ENCODE measurements at regions not wholly inside any gene's neighbourhood (a gene's known extent, or its start where the extent isn't known, plus 50 kb on each side); places are given as distances from the start of the nearest gene placed in this dataset.

DNA sequence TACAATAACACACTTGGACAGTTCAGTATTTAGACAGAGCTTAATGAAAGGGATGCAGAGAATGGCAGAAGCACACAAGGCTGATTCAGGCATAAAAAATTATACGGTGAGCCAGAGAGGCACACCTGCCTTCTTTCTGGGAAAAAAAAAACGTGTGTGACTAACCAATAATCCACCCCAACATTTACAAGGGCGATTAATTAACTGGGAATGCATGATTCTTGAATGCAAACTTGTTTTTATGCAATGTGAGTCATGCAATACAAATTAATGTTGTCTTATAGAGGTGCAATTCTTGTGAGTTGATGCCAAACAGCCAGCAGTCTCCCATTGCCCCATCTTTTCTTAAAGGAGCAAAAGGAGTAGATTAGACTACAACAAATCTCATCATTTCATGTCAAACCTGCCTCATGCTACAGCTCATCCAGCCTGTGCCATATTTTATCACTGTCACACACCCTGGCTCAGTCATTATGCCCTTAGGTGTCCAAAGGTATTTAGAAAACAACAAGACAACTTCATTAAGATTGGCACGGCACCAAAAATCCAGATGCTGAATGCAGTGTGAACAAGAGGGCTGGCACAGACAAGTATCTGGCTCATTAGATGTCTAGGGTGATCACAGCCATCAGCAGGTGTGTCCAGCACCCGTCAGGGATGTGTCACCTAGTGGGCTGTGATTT lies 721.1 kb downstream of the EFNB2 start:
- POLR2A ChIA-PET, result no interaction called here
- CTCF ChIA-PET, result no interaction called here
- H3K4me3 ChIP-seq (ENCODE audit: low read depth, low read length), result no peak overlapping the region
- H3K9me3 ChIP-seq (ENCODE audit: control insufficient read depth, insufficient read depth, low read depth, low read length), result no peaks in the 10 kb centered on the region
- H3K36me3 ChIP-seq (ENCODE audit: control insufficient read depth in 2 of 2, insufficient read depth in 1 of 2, low read length in 2 of 2), result no peaks in the 10 kb centered on the region
- H3K27ac ChIP-seq (ENCODE audit: extremely low read depth, low read depth, low read length), result no peak overlapping the region
- no peaks in the 10 kb centered on the region for H3K4me1 ChIP-seq (ENCODE audit: control insufficient read depth, insufficient read depth, low read length)
- TF ChIP-seq ZNF585B (tag by site-specific recombination; IDR thresholded peaks at IDR 0.05) (no peak), ZNF266 (tag by site-specific recombination; IDR thresholded peaks at IDR 0.05; ENCODE audit: low read depth) (no peak), FEZF1 (tag by site-specific recombination; IDR thresholded peaks at IDR 0.05) (no peak), ZNF433 (tag by site-specific recombination; IDR thresholded peaks at IDR 0.05; ENCODE audit: low read depth) (no peak)
- TF ChIP-seq, protein P1, sequence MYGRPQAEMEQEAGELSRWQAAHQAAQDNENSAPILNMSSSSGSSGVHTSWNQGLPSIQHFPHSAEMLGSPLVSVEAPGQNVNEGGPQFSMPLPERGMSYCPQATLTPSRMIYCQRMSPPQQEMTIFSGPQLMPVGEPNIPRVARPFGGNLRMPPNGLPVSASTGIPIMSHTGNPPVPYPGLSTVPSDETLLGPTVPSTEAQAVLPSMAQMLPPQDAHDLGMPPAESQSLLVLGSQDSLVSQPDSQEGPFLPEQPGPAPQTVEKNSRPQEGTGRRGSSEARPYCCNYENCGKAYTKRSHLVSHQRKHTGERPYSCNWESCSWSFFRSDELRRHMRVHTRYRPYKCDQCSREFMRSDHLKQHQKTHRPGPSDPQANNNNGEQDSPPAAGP (tag by site-specific recombination; IDR thresholded peaks at IDR 0.05), result no peak

DNA sequence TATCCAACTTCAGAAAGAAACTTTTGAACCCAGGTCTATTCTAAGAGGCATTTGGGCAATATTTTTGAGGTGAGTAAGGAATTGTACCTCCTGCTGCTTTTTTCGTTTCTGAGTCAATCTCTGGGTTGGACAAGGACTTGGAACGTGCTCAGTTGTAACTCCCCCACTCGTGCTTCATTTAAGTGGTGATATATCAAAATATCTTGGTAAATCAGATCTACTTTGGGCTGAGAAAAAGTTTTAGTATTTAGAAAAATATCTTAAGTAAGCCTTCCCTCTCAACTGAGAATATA lies 728.9 kb downstream of the EFNB2 start:
- ChIA-PET POLR2A (no interaction called here), CTCF (no interaction called here)
- H3K4me3 ChIP-seq (ENCODE audit: low read depth, low read length), result no peak overlapping the region
- H3K4me1 ChIP-seq (ENCODE audit: control insufficient read depth, insufficient read depth, low read length), result no peaks in the 10 kb centered on the region
- H3K27ac ChIP-seq (ENCODE audit: extremely low read depth, low read depth, low read length), result no peak overlapping the region
- no peaks in the 10 kb centered on the region for H3K9me3 ChIP-seq (ENCODE audit: control insufficient read depth, insufficient read depth, low read depth, low read length)
- TF ChIP-seq BCL11B (tag by site-specific recombination; IDR thresholded peaks at IDR 0.05; ENCODE audit: low read depth) (no peak), ZNF560 (tag by site-specific recombination; IDR thresholded peaks at IDR 0.05; ENCODE audit: borderline replicate concordance) (no peak), ZNF776 (tag by site-specific recombination; IDR thresholded peaks at IDR 0.05; ENCODE audit: borderline replicate concordance) (no peak), ZFP3 (tag by site-specific recombination; IDR thresholded peaks at IDR 0.05; ENCODE audit: low read depth) (no peak), TSHZ1 (tag by site-specific recombination; IDR thresholded peaks at IDR 0.05; ENCODE audit: borderline replicate concordance) (no peak), ZNF785 (tag by site-specific recombination; IDR thresholded peaks at IDR 0.05) (no peak), RBAK (tag by site-specific recombination; IDR thresholded peaks at IDR 0.05) (no peak), YY2 (tag by site-specific recombination; IDR thresholded peaks at IDR 0.05) (no peak), ZNF16 (tag by site-specific recombination; IDR thresholded peaks at IDR 0.05; ENCODE audit: low read depth) (no peak), OSR2 (tag by site-specific recombination; IDR thresholded peaks at IDR 0.05) (no peak), ZNF157 (tag by site-specific recombination; IDR thresholded peaks at IDR 0.05) (no peak), KLF9 (tag by site-specific recombination; IDR thresholded peaks at IDR 0.05; ENCODE audit: low read depth) (no peak)
- no peaks in the 10 kb centered on the region for H3K36me3 ChIP-seq (ENCODE audit: control insufficient read depth in 2 of 2, insufficient read depth in 1 of 2, low read length in 2 of 2)

DNA sequence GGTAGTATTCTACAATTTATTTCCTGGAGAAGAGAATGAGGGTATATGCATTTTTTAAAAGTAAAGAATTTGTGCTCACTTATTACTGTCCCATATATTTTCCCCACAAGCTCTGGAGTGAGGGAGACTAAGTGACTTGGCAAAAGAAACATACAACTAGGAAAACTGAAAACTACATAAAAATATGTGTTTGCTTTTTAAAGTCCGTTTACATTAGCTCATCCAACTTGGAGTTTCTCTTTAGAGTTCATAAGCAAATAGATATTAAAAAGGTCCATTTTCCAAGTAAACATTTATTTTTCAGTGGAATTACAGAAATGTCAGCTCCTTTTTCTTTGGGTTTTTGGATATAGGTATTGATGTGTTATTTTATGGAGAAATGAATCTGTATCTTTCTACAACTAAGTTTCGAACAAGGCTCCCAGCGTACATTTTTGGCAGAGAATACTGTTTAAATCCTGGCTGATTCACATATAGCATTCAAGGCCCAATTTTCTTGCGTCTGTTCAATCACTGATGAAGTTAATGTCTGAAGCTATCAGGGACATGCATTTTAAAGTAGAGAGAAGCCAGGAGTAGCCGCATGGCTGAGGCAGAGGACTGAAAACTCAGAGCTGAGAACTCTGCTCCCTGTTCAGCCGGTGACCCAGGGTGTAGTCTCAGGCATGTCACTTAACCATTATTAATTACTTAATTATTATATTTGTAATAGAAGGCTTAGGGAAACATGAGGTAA lies 729.4 kb downstream of the EFNB2 start:
- Histone ChIP-seq H3K4me3 (ENCODE audit: low read depth, low read length) (no peak overlapping the region), H3K27ac (ENCODE audit: extremely low read depth, low read depth, low read length) (no peak overlapping the region), H3K9me3 (ENCODE audit: control insufficient read depth, insufficient read depth, low read depth, low read length) (no peaks in the 10 kb centered on the region), H3K4me1 (ENCODE audit: control insufficient read depth, insufficient read depth, low read length) (no peaks in the 10 kb centered on the region), H3K36me3 (ENCODE audit: control insufficient read depth in 2 of 2, insufficient read depth in 1 of 2, low read length in 2 of 2) (no peaks in the 10 kb centered on the region)
- ChIA-PET POLR2A (no interaction called here), CTCF (no interaction called here)
- TF ChIP-seq PRDM2 (tag by site-specific recombination; IDR thresholded peaks at IDR 0.05; ENCODE audit: borderline replicate concordance) (no peak), SP3 (tag by site-specific recombination; IDR thresholded peaks at IDR 0.05) (no peak), ZSCAN23 (tag by site-specific recombination; IDR thresholded peaks at IDR 0.05) (no peak), ZNF510 (tag by site-specific recombination; IDR thresholded peaks at IDR 0.05; ENCODE audit: insufficient replicate concordance) (no peak), ZNF223 (tag by site-specific recombination; IDR thresholded peaks at IDR 0.05) (no peak)
